GM12875 (cell line): ENCODE measurements at regions not wholly inside any gene's neighbourhood (a gene's known extent, or its start where the extent isn't known, plus 50 kb on each side); places are given as distances from the start of the nearest gene placed in this dataset.

Source experiments
- H3K4me3 ChIP-seq: one replicate; pipeline ENCODE4 v1.5.1; 2011; ENCODE audit warnings: low read depth, low read length, control low read depth
- TF ChIP-seq, protein P1 (sequence below): IDR thresholded peaks from 2 replicates; pipeline ENCODE4 v1.5.1; 2011; ENCODE audit warnings: low read depth, mild to moderate bottlenecking, control low read depth, inconsistent platforms, low read length, moderate library complexity, borderline replicate concordance; ENCODE audit not compliant: insufficient read depth

- H3K4me3 ChIP-seq: no peak overlapping the region
- TF ChIP-seq, protein P1, sequence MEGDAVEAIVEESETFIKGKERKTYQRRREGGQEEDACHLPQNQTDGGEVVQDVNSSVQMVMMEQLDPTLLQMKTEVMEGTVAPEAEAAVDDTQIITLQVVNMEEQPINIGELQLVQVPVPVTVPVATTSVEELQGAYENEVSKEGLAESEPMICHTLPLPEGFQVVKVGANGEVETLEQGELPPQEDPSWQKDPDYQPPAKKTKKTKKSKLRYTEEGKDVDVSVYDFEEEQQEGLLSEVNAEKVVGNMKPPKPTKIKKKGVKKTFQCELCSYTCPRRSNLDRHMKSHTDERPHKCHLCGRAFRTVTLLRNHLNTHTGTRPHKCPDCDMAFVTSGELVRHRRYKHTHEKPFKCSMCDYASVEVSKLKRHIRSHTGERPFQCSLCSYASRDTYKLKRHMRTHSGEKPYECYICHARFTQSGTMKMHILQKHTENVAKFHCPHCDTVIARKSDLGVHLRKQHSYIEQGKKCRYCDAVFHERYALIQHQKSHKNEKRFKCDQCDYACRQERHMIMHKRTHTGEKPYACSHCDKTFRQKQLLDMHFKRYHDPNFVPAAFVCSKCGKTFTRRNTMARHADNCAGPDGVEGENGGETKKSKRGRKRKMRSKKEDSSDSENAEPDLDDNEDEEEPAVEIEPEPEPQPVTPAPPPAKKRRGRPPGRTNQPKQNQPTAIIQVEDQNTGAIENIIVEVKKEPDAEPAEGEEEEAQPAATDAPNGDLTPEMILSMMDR: no peak
Observed at GRCh38 chr16:86138121-86139085, 239.4 kb downstream of the IRF8 start.

- H3K4me3 ChIP-seq: no peak overlapping the region
- TF ChIP-seq, protein P1: no peak
Observed at GRCh38 chr16:86142801-86143236, 243.9 kb downstream of the IRF8 start.

- H3K4me3 ChIP-seq: no peak overlapping the region
- TF ChIP-seq, protein P1: no peak
Observed at GRCh38 chr16:86143666-86144065, 244.7 kb downstream of the IRF8 start.

- no peak overlapping the region for H3K4me3 ChIP-seq
- TF ChIP-seq, protein P1: no peak
Observed at GRCh38 chr16:86145669-86146068, 246.7 kb downstream of the IRF8 start.

GRCh38 chr16:86150641-86151238 is 251.8 kb downstream of the IRF8 start:
- no peak overlapping the region for H3K4me3 ChIP-seq

DNA sequence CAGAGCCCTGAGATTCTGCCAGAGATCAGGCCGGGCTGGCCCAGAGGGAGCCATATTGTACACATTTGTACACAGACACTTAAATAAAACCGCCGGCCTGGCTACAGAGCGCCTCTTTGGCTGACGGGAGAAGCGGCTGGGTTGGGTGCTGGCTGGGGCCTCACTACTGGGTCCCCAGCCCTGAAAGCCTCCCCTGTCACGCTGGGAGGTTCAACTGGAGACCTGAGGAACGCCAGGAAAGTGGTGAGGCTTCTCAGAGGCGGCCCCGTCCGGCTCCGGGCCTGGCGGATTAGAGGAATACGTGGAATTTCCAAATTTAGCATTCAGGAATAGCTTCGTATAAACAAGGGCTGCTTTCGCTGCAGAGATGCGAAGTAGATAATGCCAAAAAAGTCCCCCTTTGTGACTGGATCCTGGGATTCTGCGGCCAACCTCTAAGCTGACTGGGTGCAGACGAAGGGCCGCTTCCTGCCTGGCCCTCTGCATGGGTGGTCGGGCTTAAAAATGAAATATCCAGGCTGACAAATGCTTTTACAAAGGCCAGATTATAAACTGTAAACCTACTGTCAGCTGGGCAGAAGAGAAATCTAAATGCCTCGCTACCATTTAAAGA is 252.4 kb downstream of the IRF8 start:
- H3K4me3 ChIP-seq: no peak overlapping the region
- TF ChIP-seq, protein P1: no peak

More at GRCh38 chr16:86150641-86151238, 251.8 kb downstream of the IRF8 start:
- TF ChIP-seq, protein P1: no peak
